Endodermal cell (in vitro differentiated cells): ENCODE measurements at regions not wholly inside any gene's neighbourhood (a gene's known extent, or its start where the extent isn't known, plus 50 kb on each side); places are given as distances from the start of the nearest gene placed in this dataset.

Experiments used
- DNase-seq: peaks from one replicate; pipeline ENCODE4 v3.0.0-alpha.2; 2017
- H3K27ac ChIP-seq: 2 replicates; pipeline ENCODE4 v1.5.1; 2013; ENCODE audit warnings: mild to moderate bottlenecking, low read depth, low read length, moderate library complexity
- H3K27me3 ChIP-seq: 2 replicates; pipeline ENCODE4 v1.6.1; 2013; ENCODE audit warnings: mild to moderate bottlenecking, low read length, moderate library complexity; ENCODE audit not compliant: insufficient read depth, control insufficient read depth, poor library complexity, severe bottlenecking
- H3K36me3 ChIP-seq: 2 replicates; pipeline ENCODE4 v1.7.0; 2013; ENCODE audit warnings: mild to moderate bottlenecking, low read length, moderate library complexity; ENCODE audit not compliant: control insufficient read depth, insufficient read depth
- H3K4me1 ChIP-seq: one replicate; pipeline ENCODE4 v1.7.0; 2013; ENCODE audit warnings: low read length; ENCODE audit not compliant: control insufficient read depth, insufficient read depth
- H3K4me3 ChIP-seq: 2 replicates; pipeline ENCODE4 v1.5.1; 2013; ENCODE audit warnings: mild to moderate bottlenecking, low read length, moderate library complexity
- H3K9ac ChIP-seq: 2 replicates; pipeline ENCODE4 v1.6.1; 2013; ENCODE audit warnings: mild to moderate bottlenecking, low read length, moderate library complexity; ENCODE audit not compliant: poor library complexity, severe bottlenecking; ENCODE audit errors: extremely low read depth
- H3K9me3 ChIP-seq: 2 replicates; pipeline ENCODE4 v1.6.1; 2013; ENCODE audit warnings: mild to moderate bottlenecking, low read length, moderate library complexity; ENCODE audit not compliant: control insufficient read depth
- H3K27ac Mint-ChIP-seq: 2 replicates; pipeline ENCODE4 v1.8.0; 2020; ENCODE audit warnings: mixed read lengths
- H3K27me3 Mint-ChIP-seq: 2 replicates; pipeline ENCODE4 v1.8.0; 2021; ENCODE audit warnings: mild to moderate bottlenecking, mixed read lengths; ENCODE audit not compliant: insufficient read depth
- H3K36me3 Mint-ChIP-seq: 2 replicates; pipeline ENCODE4 v1.8.0; 2020; ENCODE audit warnings: low read depth, mixed read lengths
- H3K4me1 Mint-ChIP-seq: 2 replicates; pipeline ENCODE4 v1.8.0; 2020; ENCODE audit warnings: mixed read lengths
- H3K4me3 Mint-ChIP-seq: 2 replicates; pipeline ENCODE4 v1.8.0; 2020; ENCODE audit warnings: mild to moderate bottlenecking, moderate library complexity, mixed read lengths
- H3K9me3 Mint-ChIP-seq: 2 replicates; pipeline ENCODE4 v1.8.0; 2020; ENCODE audit warnings: mild to moderate bottlenecking, mixed read lengths
- WGBS, 2 experiments: methylation state at CpG; one replicate each; pipeline versions ENCODE4 v1.1.5 to v1.1.7; 2013; ENCODE audit warnings: missing lambda C conversion rate in 2 of 2, mixed read lengths in 1 of 2; ENCODE audit not compliant: insufficient coverage in 1 of 2, insufficient read length in 1 of 2; 5-methylcytosine and 5-hydroxymethylcytosine counted together
- TF ChIP-seq, protein P1 (sequence below): fragments of 200-600 bp; sonication (generic); conservative IDR thresholded peaks from 2 replicates; pipeline ENCODE4 v1.5.0; 2021; ENCODE audit warnings: antibody characterized with exemption, mild to moderate bottlenecking

DNA sequence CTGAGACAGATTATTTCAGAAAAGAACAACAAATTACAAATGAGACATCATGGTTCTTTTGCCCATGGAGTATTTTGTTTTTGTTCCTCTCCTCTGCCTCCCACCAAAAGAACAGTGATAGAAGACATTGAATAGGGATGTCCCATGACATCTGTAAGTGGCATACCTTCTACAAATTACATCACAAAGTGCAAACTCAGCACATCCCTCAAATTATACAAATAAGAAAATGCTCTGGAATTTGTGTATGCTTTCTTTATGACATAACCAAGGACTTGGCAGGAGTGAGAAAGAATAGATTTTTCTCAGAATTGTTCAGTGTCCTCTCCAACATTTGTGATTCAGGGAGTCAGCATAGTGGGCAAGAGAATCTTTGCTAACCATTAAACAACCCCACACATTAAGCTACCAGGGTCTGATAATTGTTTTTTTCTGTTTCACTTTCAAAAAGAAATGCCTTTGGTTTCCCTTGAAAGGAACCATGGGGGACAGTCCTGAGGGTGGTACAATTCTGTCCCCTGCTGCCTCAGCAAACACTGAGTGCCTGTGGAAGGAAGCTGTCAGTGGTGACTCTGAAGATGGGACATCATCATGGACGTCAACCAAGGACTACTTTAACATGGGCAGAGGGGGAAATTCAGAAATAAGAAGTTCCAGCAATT, 430.3 kb downstream of the AASDHPPT start:
- H3K9me3 Mint-ChIP-seq: no peaks in the 10 kb centered on the region
- no peaks in the 10 kb centered on the region for H3K36me3 Mint-ChIP-seq
- no peaks in the 10 kb centered on the region for H3K36me3 ChIP-seq
- no peaks in the 10 kb centered on the region for H3K4me1 ChIP-seq
- no peaks in the 10 kb centered on the region for H3K27me3 ChIP-seq
- no peaks in the 10 kb centered on the region for H3K4me1 Mint-ChIP-seq
- no peak overlapping the region for H3K27ac ChIP-seq
- 50 to 73% methylated on average over 1 of the region's 1 CpG for WGBS, 2 experiments
- no peak overlapping the region for H3K4me3 Mint-ChIP-seq
- DNase-seq: no peak
- H3K27me3 Mint-ChIP-seq: peaks cover 2% of the 10 kb centered on the region
- H3K9me3 ChIP-seq: no peaks in the 10 kb centered on the region
- TF ChIP-seq, protein P1, sequence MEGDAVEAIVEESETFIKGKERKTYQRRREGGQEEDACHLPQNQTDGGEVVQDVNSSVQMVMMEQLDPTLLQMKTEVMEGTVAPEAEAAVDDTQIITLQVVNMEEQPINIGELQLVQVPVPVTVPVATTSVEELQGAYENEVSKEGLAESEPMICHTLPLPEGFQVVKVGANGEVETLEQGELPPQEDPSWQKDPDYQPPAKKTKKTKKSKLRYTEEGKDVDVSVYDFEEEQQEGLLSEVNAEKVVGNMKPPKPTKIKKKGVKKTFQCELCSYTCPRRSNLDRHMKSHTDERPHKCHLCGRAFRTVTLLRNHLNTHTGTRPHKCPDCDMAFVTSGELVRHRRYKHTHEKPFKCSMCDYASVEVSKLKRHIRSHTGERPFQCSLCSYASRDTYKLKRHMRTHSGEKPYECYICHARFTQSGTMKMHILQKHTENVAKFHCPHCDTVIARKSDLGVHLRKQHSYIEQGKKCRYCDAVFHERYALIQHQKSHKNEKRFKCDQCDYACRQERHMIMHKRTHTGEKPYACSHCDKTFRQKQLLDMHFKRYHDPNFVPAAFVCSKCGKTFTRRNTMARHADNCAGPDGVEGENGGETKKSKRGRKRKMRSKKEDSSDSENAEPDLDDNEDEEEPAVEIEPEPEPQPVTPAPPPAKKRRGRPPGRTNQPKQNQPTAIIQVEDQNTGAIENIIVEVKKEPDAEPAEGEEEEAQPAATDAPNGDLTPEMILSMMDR: no peak
- H3K4me3 ChIP-seq: no peak overlapping the region
- no peak overlapping the region for H3K9ac ChIP-seq
- no peak overlapping the region for H3K27ac Mint-ChIP-seq

DNA sequence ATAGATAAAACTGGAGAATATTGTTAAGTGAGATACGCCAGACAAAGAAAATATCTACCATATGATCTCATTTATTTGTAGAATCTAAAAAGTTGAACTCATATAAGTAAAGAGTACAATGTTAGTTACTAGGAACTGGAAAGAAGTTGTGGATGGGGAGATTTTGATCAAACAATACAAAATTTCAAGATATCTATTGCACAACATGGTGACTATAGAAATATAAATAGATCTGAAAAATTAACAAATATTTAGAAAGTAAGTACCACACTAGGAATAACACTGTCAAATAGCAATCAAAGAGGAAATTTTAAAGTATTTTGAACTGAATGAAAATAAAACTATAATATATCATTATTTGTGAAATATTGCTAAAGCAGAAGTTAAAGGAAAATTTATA, 437.2 kb downstream of the AASDHPPT start:
- Histone ChIP-seq H3K9ac (no peak overlapping the region), H3K27me3 (no peaks in the 10 kb centered on the region), H3K4me1 (no peaks in the 10 kb centered on the region), H3K9me3 (no peaks in the 10 kb centered on the region), H3K4me3 (no peak overlapping the region), H3K36me3 (no peaks in the 10 kb centered on the region), H3K27ac (no peak overlapping the region)
- Mint-ChIP-seq H3K4me3 (no peak overlapping the region), H3K9me3 (no peaks in the 10 kb centered on the region), H3K27ac (no peak overlapping the region), H3K4me1 (no peaks in the 10 kb centered on the region), H3K27me3 (peaks cover 2% of the 10 kb centered on the region), H3K36me3 (no peaks in the 10 kb centered on the region)
- TF ChIP-seq, protein P1: no peak
- no peak for DNase-seq
- no CpG with 5 or more reads among the region's 1 CpG for WGBS, 2 experiments

DNA sequence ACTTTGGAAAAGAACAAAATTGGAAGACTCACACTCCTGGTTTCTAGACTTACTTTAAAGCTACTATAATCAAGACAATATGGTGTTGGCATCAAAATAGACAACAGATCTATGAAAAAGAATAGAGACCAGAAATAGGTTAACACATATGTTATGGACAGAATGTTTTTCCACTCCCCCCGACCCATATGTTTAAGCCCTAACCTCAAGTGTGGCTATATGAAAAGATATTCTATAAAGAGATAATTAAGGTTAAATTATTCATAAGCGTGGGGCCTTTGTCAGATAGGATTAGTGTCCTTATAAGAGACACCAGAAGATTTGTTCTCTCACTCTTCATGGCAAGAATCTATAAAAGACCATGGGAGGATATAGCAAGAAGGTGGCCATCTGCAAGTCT, 440.0 kb downstream of the AASDHPPT start:
- Mint-ChIP-seq H3K27ac (no peak overlapping the region), H3K4me3 (no peak overlapping the region), H3K9me3 (no peaks in the 10 kb centered on the region), H3K27me3 (peaks cover under 1% of the 10 kb centered on the region), H3K36me3 (no peaks in the 10 kb centered on the region), H3K4me1 (no peaks in the 10 kb centered on the region)
- H3K9me3 ChIP-seq: no peaks in the 10 kb centered on the region
- no peak for DNase-seq
- no peaks in the 10 kb centered on the region for H3K27me3 ChIP-seq
- H3K4me1 ChIP-seq: no peaks in the 10 kb centered on the region
- no peak overlapping the region for H3K9ac ChIP-seq
- WGBS, 2 experiments: 89% methylated on average over 2 of the region's 2 CpGs; no CpG with 5 or more reads in 1 of the 2 experiments
- TF ChIP-seq, protein P1: no peak
- H3K36me3 ChIP-seq: no peaks in the 10 kb centered on the region
- no peak overlapping the region for H3K27ac ChIP-seq
- no peak overlapping the region for H3K4me3 ChIP-seq
